B cell (primary cell): ENCODE measurements at regions not wholly inside any gene's neighbourhood (a gene's known extent, or its start where the extent isn't known, plus 50 kb on each side); places are given as distances from the start of the nearest gene placed in this dataset.

Experiments used
- ATAC-seq: fragments of 200-7000 bp; cut with Tn5 transposase; one replicate; pipeline ENCODE4 v1.10.0; 2021; ENCODE audit warnings: low read depth, mild to moderate bottlenecking, moderate number of reproducible peaks, moderate library complexity
- CTCF ChIA-PET: fragments of 350-600 bp; sonication (Branson Sonifier 250); formaldehyde crosslinking; loops from one replicate; lab custom pipeline; 2021; ENCODE audit warnings: antibody characterized with exemption, inconsistent platforms; lab: Charles Lee
- POLR2A ChIA-PET: fragments of 350-600 bp; sonication (Branson Sonifier 250); formaldehyde crosslinking; loops from one replicate; lab custom pipeline; 2021; ENCODE audit warnings: antibody characterized with exemption; lab: Charles Lee
- DNase-seq: peaks from one replicate; pipeline ENCODE4 v3.0.0; 2013
- H2AFZ ChIP-seq: 2 replicates; pipeline ENCODE4 v1.6.1; 2012; ENCODE audit warnings: mild to moderate bottlenecking, low read depth, low read length; ENCODE audit not compliant: insufficient read depth, poor library complexity, severe bottlenecking
- H3K27ac ChIP-seq, 2 donors: 1 replicate in 1 of 2; 2 replicates in 1 of 2; pipeline ENCODE4 v1.5.1; 2012 to 2013; ENCODE audit warnings: low read length in 2 of 2, mild to moderate bottlenecking in 2 of 2, moderate library complexity in 1 of 2
- H3K27me3 ChIP-seq, 4 experiments: fragments of 200-600 bp in 1 of 4; sonication (generic) in 1 of 4; replicated peaks in 1 of 4; 1 replicate in 2 of 4; 2 replicates in 2 of 4; pipeline versions ENCODE4 v1.6.1 to v1.7.0; 2013 to 2016; ENCODE audit warnings: low read length in 3 of 4, mild to moderate bottlenecking in 2 of 4, mixed read lengths in 1 of 4, moderate library complexity in 1 of 4; ENCODE audit not compliant: insufficient read depth in 4 of 4, control insufficient read depth in 3 of 4; ENCODE audit errors: control extremely low read depth in 1 of 4
- H3K36me3 ChIP-seq, 2 experiments: replicated peaks in 1 of 2; 1 replicate in 1 of 2; 2 replicates in 1 of 2; pipeline versions ENCODE4 v1.6.1 to v1.7.1; 2013; ENCODE audit warnings: low read length in 1 of 2; ENCODE audit not compliant: insufficient read depth in 2 of 2, control insufficient read depth in 1 of 2; ENCODE audit errors: control extremely low read depth in 1 of 2, extremely low read depth in 1 of 2
- H3K4me1 ChIP-seq, 2 donors: fragments of 200-600 bp in 1 of 2; sonication (generic) in 1 of 2; 1 replicate in 1 of 2; 2 replicates in 1 of 2; pipeline versions ENCODE4 v1.5.1 to v1.6.1; 2013 to 2017; ENCODE audit warnings: low read length in 2 of 2; ENCODE audit not compliant: control insufficient read depth in 2 of 2, insufficient read depth in 2 of 2
- H3K4me2 ChIP-seq: replicated peaks from 2 replicates; pipeline ENCODE3; 2012; ENCODE audit warnings: mild to moderate bottlenecking, low read depth, low read length; ENCODE audit not compliant: poor library complexity, severe bottlenecking
- H3K4me3 ChIP-seq, 5 experiments: fragments of 200-600 bp in 1 of 5; sonication (generic) in 1 of 5; 1 replicate in 3 of 5; 2 replicates in 2 of 5; pipeline versions ENCODE4 v1.5.1 to v1.7.0; 2011 to 2016; ENCODE audit warnings: low read length in 4 of 5, mild to moderate bottlenecking in 4 of 5, low read depth in 2 of 5, control low read depth in 1 of 5, moderate library complexity in 1 of 5; ENCODE audit not compliant: insufficient read depth in 1 of 5; ENCODE audit errors: control extremely low read depth in 1 of 5, extremely low read depth in 1 of 5
- H3K79me2 ChIP-seq: fragments of 200-600 bp; sonication (generic); one replicate; pipeline ENCODE4 v1.6.0; 2016; ENCODE audit warnings: low read length; ENCODE audit not compliant: control insufficient read depth, insufficient read depth
- H3K9ac ChIP-seq: fragments of 200-600 bp; sonication (generic); 2 replicates; pipeline ENCODE4 v1.6.1; 2017; ENCODE audit warnings: mild to moderate bottlenecking, low read length, moderate library complexity
- H3K9me3 ChIP-seq, 3 donors: one replicate each; pipeline versions ENCODE4 v1.6.1 to v1.7.1; 2013; ENCODE audit warnings: low read length in 2 of 3; ENCODE audit not compliant: control insufficient read depth in 2 of 3, insufficient read depth in 1 of 3; ENCODE audit errors: control extremely low read depth in 1 of 3
- H4K20me1 ChIP-seq: 2 replicates; pipeline ENCODE4 v1.6.0; 2012; ENCODE audit warnings: mild to moderate bottlenecking, low read length; ENCODE audit not compliant: insufficient read depth, control insufficient read depth, poor library complexity, severe bottlenecking
- H3K27ac Mint-ChIP-seq: one replicate; pipeline ENCODE4 v1.8.0; 2021; ENCODE audit warnings: mixed read lengths
- H3K27me3 Mint-ChIP-seq: one replicate; pipeline ENCODE4 v1.8.0; 2021; ENCODE audit warnings: mixed read lengths
- H3K4me1 Mint-ChIP-seq: one replicate; pipeline ENCODE4 v1.8.0; 2021; ENCODE audit warnings: mixed read lengths
- H3K4me3 Mint-ChIP-seq: one replicate; pipeline ENCODE4 v1.8.0; 2021; ENCODE audit warnings: mixed read lengths
- H3K9me3 Mint-ChIP-seq: one replicate; pipeline ENCODE4 v1.8.0; 2022; ENCODE audit warnings: mixed read lengths; ENCODE audit not compliant: insufficient read depth
- EZH2 ChIP-seq: IDR thresholded peaks from 2 replicates; pipeline ENCODE4 v1.6.1; 2012; ENCODE audit warnings: borderline replicate concordance, low read depth, mild to moderate bottlenecking, moderate library complexity, low read length; ENCODE audit not compliant: insufficient read depth, poor library complexity, severe bottlenecking
- WGBS: methylation state at CpG from one replicate; pipeline ENCODE4 v1.1.5; 2013; ENCODE audit warnings: missing lambda C conversion rate; ENCODE audit not compliant: insufficient coverage; 5-methylcytosine and 5-hydroxymethylcytosine counted together
- intact Hi-C: fragments of 100-400 bp; cut with micrococcal nuclease; formaldehyde crosslinking; loops from one replicate; pipeline ENCODE4 v1.10.0; 2022
- TF ChIP-seq, protein P1 (sequence below): fragments of 200-600 bp; IDR thresholded peaks from one replicate; pipeline ENCODE4 v1.8.0; 2022; ENCODE audit warnings: antibody characterized with exemption, mild to moderate bottlenecking

DNA sequence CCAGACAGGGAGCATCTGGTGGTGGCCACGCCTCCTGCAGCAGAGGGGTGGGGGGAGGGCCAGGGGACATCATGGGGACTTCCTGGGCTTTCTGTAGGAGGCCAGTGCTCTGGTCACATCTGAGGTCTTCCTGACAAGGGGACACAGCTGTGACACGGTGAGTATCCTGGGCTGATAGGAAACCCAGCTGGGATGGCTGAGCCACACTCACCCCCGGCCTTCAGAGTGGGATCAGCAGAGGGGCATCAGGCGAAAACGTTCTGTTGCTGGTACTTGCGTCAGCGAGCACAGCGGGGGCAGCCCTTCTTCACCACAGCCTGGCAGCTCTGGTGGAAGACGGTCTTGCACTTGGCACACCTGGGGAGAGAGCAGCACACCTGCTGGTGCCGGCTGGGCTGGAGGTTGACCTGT lies 122.9 kb upstream of the SMURF2 start:
- intact Hi-C loops = no loop called here
- Mint-ChIP-seq H3K9me3 (no peaks in the 10 kb centered on the region), H3K27ac (no peak overlapping the region), H3K4me1 (peaks cover 14% of the 10 kb centered on the region), H3K27me3 (no peaks in the 10 kb centered on the region), H3K4me3 (no peak overlapping the region)
- ChIA-PET POLR2A (no interaction called here), CTCF (no interaction called here)
- Histone ChIP-seq H3K9me3 (no peaks in the 10 kb centered on the region), H3K4me1 (peaks cover 11 to 16% of the 10 kb centered on the region in 2 donors), H3K27me3 (peaks cover 0 to 10% (median 2%) of the 10 kb centered on the region in 4 experiments), H4K20me1 (peaks cover 8% of the 10 kb centered on the region), H3K36me3 (peaks cover 0 to 16% of the 10 kb centered on the region in 2 experiments), H3K27ac (no peak overlapping the region), H3K4me3 (no peak overlapping the region), H2AFZ (no peak overlapping the region), H3K4me2 (no peak overlapping the region), H3K9ac (no peak overlapping the region), H3K79me2 (no peaks in the 10 kb centered on the region)
- DNase-seq (no peak), ATAC-seq (no peak)
- 97% methylated on average over 9 of the region's 10 CpGs for WGBS
- TF ChIP-seq EZH2 = no peak
- TF ChIP-seq, protein P1, sequence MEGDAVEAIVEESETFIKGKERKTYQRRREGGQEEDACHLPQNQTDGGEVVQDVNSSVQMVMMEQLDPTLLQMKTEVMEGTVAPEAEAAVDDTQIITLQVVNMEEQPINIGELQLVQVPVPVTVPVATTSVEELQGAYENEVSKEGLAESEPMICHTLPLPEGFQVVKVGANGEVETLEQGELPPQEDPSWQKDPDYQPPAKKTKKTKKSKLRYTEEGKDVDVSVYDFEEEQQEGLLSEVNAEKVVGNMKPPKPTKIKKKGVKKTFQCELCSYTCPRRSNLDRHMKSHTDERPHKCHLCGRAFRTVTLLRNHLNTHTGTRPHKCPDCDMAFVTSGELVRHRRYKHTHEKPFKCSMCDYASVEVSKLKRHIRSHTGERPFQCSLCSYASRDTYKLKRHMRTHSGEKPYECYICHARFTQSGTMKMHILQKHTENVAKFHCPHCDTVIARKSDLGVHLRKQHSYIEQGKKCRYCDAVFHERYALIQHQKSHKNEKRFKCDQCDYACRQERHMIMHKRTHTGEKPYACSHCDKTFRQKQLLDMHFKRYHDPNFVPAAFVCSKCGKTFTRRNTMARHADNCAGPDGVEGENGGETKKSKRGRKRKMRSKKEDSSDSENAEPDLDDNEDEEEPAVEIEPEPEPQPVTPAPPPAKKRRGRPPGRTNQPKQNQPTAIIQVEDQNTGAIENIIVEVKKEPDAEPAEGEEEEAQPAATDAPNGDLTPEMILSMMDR = no peak

DNA sequence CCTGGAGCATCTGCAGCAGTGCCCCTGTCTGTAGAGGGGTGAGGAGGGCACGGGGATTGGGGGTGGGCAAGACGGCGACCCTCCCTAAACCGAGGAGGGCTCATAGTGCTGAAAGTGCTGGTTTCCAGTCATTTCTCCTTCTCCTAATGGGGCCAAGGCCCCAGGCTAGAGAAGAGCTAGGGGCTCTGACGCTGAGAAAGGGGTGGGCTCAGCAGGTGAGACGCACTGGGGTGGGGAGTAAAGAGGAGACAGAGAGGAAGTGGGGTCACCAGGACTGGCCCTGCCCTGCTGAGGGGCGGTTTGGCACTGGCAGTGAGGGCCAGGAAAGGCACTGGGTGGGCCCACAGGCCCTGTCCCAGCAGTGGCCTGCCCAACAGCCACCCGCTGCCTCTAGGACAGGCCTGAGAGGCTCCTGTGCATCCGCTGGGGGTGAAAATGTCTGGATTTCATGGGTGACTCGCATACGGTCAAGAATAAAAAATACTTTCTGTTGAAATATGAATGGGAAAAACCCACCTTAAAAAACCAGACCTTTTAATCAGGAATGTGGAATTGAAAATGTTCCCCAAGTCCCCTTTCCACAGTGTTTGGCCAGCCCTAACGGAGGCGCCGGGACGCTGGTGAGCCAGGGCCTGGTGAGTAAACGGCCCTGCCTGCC lies 122.4 kb upstream of the SMURF2 start:
- POLR2A ChIA-PET = no interaction called here
- Mint-ChIP-seq H3K4me3 (no peak overlapping the region), H3K4me1 (peaks cover 19% of the 10 kb centered on the region), H3K9me3 (no peaks in the 10 kb centered on the region), H3K27ac (no peak overlapping the region), H3K27me3 (no peaks in the 10 kb centered on the region)
- Histone ChIP-seq H3K9me3 (peaks cover 0 to 2% (median 0%) of the 10 kb centered on the region in 3 donors), H3K9ac (no peak overlapping the region), H4K20me1 (peaks cover 13% of the 10 kb centered on the region), H3K36me3 (peaks cover 0 to 16% of the 10 kb centered on the region in 2 experiments), H3K4me3 (no peak overlapping the region), H3K79me2 (no peaks in the 10 kb centered on the region), H3K27ac (no peak overlapping the region), H2AFZ (no peak overlapping the region), H3K4me1 (peaks cover 17 to 21% of the 10 kb centered on the region in 2 donors), H3K27me3 (peaks cover 0 to 16% (median 3%) of the 10 kb centered on the region in 4 experiments), H3K4me2 (no peak overlapping the region)
- 96% methylated on average over 7 of the region's 16 CpGs for WGBS
- intact Hi-C loops = no loop called here
- ATAC-seq = no peak
- TF ChIP-seq EZH2 = no peak
- TF ChIP-seq, protein P1 = no peak
- CTCF ChIA-PET = no interaction called here
- DNase-seq = no peak
